GM23338 (cell line): ENCODE measurements at regions not wholly inside any gene's neighbourhood (a gene's known extent, or its start where the extent isn't known, plus 50 kb on each side); places are given as distances from the start of the nearest gene placed in this dataset.

Experiments used
- CREB1 ChIP-seq: fragments of 250-450 bp; sonication (Bioruptor Pico); IDR thresholded peaks from 2 replicates; pipeline ENCODE4 v1.5.0; 2020; ENCODE audit warnings: low read depth, mild to moderate bottlenecking, moderate library complexity
- EZH2 ChIP-seq: fragments of 200-600 bp; sonication (generic); IDR thresholded peaks from one replicate; pipeline ENCODE4 v1.8.0; 2017; ENCODE audit warnings: antibody characterized with exemption, mild to moderate bottlenecking, low read depth; ENCODE audit not compliant: unreplicated experiment
- EZH2phosphoT487 ChIP-seq: fragments of 200-600 bp; sonication (generic); IDR thresholded peaks from one replicate; pipeline ENCODE4 v1.8.1; 2018; ENCODE audit warnings: antibody characterized with exemption; ENCODE audit not compliant: unreplicated experiment
- ZNF462 ChIP-seq: fragments of 250-450 bp; sonication (Bioruptor Pico); IDR thresholded peaks from 2 replicates; pipeline ENCODE4 v1.5.0; 2020; ENCODE audit warnings: mild to moderate bottlenecking, moderate library complexity
- TF ChIP-seq, protein P1 (sequence below), 2 experiments: fragments of 200-600 bp in 1 of 2; sonication (generic) in 1 of 2; conservative IDR thresholded peaks; 2 replicates each; pipeline versions ENCODE4 v1.5.1 to v1.6.1; 2016 to 2017; ENCODE audit warnings: antibody characterized with exemption in 2 of 2, low read depth in 2 of 2, mild to moderate bottlenecking in 2 of 2, moderate library complexity in 1 of 2

GRCh38 chr13:50370303-50370950 lies 355.2 kb downstream of the KCNRG start:
- TF ChIP-seq, protein P1, sequence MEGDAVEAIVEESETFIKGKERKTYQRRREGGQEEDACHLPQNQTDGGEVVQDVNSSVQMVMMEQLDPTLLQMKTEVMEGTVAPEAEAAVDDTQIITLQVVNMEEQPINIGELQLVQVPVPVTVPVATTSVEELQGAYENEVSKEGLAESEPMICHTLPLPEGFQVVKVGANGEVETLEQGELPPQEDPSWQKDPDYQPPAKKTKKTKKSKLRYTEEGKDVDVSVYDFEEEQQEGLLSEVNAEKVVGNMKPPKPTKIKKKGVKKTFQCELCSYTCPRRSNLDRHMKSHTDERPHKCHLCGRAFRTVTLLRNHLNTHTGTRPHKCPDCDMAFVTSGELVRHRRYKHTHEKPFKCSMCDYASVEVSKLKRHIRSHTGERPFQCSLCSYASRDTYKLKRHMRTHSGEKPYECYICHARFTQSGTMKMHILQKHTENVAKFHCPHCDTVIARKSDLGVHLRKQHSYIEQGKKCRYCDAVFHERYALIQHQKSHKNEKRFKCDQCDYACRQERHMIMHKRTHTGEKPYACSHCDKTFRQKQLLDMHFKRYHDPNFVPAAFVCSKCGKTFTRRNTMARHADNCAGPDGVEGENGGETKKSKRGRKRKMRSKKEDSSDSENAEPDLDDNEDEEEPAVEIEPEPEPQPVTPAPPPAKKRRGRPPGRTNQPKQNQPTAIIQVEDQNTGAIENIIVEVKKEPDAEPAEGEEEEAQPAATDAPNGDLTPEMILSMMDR (conservative IDR thresholded peaks at IDR 0.05; ENCODE audit: low read depth in 2 of 2), result no peak
- TF ChIP-seq EZH2phosphoT487 (no peak), CREB1 (CRISPR knock-in tag) (no peak), ZNF462 (no peak), EZH2 (no peak)
